HG03354 (cell line): ENCODE measurements at regions not wholly inside any gene's neighbourhood (a gene's known extent, or its start where the extent isn't known, plus 50 kb on each side); places are given as distances from the start of the nearest gene placed in this dataset.
A peak's percentile ranks its signal among the peaks of the same experiment; 100 is the strongest.

ENCODE experiments used
- ATAC-seq: cut with Tn5 transposase; IDR thresholded peaks from one replicate; pipeline ENCODE4 v1.9.1; 2021; ENCODE audit warnings: mild to moderate bottlenecking; ENCODE audit not compliant: unreplicated experiment, poor library complexity, severe bottlenecking

GRCh38 chr1:235925016-235925415 lies 58.3 kb upstream of the LYST start:
- no peak for ATAC-seq

DNA sequence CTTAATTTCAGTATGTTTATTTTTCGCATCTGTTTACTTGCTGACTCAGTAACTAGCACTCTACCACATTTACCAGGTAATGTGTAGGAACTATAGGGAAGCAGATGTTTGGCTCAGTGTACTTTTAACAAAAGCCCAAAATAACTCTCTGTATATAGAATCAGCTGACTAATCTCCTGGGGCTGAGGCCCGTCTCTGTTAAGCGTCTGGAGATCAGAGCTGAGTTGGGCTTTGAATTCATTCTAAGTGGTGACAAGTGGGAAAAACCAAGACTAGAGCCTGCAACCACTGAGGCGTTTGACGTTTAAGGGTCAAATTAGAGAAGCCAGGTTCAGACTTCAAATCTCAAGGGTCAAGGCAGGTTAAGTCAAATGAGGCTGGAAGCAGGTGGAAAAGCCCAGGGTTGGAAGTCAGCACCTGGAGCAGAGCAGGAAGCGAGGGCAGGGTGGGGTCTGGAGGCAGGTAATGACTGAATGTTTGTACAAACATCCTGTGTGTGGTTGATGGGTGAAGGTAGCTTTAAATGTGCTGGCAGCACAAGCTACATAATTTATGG lies 56.8 kb upstream of the LYST start:
- no peak for ATAC-seq

GRCh38 chr1:235920596-235921375 lies 54.1 kb upstream of the LYST start:
- no peak for ATAC-seq

DNA sequence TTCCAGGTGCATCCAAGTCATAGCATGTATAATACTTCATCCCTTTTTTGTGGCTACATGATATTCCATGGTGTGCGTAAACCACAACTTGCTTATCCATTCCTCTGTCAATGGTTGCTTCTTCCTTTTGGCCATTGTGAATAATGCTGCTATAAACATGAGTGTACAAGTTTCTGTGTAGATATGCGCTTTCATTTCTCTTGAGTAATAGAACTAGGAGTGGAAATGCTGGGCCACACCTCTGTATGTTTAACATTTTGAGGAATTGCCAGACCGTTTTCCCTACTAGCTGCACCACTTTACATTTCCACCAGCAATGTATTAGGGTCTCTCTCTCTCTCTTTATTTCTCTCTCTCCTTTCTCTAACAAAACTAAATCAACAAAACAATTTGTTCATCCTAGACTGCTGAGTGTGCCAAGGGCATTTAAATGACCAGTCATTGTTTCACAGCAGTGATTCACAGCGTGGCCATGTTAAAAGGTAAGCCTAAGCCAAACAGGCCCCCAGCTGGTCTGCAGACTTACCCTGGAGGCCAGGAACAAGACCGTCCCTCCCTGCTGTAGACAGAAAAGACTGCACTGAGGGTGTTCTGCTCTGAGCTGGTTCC lies 53.2 kb upstream of the LYST start:
- ATAC-seq = no peak

DNA sequence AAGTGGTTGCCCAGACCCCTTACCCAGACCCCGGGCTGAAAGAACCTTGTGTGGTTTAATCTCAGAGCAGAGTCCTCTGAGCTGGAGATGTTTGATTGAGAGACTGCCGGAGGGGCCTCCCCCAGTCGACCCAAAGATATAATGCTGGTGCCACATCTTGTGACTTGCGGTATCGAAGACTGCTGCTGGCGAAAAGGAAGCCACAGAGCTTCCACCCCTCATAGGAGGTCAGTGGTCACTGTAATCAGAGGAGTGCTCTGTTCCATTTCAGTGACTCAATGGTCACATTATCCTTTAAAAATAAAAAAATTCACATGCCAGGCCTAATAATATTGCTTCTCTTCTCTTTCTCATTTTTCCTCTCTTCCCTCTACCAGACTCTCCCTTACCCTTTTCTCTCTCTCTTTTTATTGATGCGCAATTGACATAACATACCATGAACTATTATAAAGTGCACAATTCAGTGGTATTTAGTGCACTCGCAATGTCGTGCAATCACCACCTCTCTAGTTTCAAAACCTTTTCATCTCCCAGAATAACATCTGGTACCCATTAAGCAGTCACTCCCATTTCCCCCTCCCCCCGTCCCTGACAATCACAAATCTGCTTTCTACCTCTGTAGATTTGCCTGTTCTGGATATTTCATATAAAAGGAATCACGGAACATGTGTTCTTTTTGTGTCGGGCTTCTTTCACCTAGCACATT lies 52.6 kb upstream of the LYST start:
- ATAC-seq = no peak

DNA sequence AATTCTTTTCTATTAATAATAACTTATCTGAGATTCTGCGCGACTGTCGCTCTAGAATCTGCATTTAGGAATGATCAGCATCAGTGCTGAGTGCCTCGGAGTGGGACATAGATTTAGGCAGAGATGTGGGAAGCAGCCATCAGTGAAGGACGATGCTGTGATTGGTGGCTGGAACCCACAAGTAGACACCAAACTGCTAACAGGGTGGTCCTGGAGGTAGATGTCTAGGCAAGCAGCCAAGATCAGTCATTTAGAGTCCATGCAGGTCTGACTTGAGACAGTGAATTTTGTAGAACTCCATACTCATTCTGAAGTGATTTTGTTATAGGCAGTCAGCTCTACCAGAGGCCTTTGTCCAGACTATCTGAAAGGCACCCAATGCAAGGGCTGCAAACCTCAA lies 51.8 kb upstream of the LYST start:
- ATAC-seq = no peak

DNA sequence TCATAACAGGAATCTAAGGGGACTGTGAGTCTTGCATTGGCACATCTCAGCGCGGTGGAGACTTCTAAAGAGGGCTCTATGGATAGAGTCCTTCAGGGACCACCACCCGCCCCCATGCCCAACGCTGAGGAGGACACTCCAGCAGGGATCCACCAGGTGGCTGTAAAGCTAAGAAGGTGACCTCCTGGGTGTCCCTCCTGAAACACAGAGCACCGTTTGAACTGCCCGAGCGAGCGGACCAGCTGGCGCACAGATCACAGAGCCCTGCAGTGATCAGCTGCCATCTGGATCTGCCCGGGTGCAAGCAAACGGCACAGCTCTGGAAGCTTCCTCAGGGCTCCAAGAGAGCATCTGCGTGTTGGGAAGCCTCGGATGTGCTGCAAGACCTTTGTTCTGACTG lies 51.3 kb upstream of the LYST start:
- ATAC-seq = no peak

DNA sequence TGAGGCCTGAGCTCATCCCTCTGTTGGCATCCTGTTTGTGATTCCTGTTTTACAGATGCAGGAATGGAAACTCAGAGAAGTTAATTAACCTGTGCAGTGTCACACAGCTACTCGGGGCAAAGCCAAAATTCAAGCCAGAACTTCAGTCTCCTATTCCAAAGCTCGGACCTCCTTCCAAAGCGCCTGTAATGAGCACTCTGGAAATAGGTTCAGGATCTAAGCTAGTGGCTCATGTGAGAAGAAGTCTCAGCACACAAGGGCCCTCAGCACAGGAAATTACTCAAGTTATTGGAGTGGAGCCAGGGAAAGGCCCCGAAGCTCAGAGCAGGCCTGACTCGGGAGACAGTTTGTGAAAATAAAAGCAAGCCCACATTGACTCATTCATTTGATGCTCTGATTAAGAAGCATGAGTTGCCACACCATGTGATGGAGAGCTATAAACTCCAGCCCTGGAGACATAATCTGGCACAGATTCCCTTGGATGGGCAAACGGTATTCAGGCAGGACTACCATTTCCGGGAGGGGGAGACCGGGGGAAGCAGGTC lies 50.6 kb upstream of the LYST start:
- ATAC-seq = peak; percentile 83
